NCI-H2029 (cell line): ENCODE measurements at regions not wholly inside any gene's neighbourhood (a gene's known extent, or its start where the extent isn't known, plus 50 kb on each side); places are given as distances from the start of the nearest gene placed in this dataset.

Source experiments
- DNase-seq: peaks from one replicate; lab custom pipeline; 2025; lab: John Stamatoyannopoulos, UW

DNA sequence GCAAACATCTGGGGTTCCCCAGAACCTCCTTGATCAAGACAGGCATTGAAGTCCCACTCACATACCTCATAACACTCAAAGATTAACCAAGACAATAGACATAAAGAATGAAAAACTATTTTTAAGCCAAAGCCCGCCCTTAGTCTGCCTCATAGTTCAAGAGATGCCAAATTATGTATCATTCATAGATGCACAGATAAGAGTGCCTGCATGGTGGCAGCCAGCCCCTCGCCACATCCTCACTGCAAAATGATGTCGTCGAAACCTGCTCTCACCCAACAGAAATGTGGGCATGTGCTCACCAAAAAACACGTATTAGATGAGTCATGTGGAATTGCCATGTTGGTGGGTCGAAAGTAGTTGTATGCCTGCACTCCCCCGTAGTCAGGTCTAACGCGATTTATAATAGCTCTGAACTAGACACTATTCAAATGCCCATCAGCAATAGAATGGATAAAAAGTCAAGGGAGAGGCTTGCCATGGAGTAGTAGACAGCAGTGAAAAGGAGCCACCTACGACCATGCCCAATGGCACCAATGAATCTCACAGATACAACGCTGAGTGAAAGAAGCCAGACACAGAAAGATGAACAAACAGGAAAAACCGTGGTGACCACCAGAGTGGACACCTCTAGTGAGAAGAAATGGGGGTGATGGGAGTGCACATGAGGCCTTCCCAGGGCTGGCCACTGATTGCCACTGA lies 64.8 kb downstream of the C16orf95 start:
- no peak for DNase-seq
